T1000 (cell line): ENCODE measurements at regions not wholly inside any gene's neighbourhood (a gene's known extent, or its start where the extent isn't known, plus 50 kb on each side); places are given as distances from the start of the nearest gene placed in this dataset.

ENCODE experiments used
- DNase-seq: peaks from one replicate; lab custom pipeline; 2025; ENCODE audit warnings: mixed read lengths; lab: John Stamatoyannopoulos, UW

DNA sequence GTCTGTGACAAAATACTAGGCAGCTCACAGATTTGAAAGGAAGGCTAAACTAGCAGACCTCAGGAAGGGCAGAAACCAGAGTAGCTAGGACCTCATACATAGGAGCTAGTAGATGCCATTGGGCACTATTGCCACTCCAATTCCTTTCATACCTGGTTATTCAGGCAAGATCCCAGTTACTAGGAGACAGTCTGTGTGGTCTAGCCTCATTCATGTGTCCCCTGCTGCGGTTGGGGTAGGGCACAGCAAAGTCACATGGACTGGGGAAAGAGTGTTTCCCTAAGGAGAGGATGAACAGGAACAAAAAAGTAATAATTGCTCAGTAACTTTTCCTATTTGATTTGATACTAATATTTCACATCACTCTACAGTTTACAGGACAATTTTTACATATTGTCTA lies 204.6 kb upstream of the HEY2 start:
- DNase-seq = no peak

DNA sequence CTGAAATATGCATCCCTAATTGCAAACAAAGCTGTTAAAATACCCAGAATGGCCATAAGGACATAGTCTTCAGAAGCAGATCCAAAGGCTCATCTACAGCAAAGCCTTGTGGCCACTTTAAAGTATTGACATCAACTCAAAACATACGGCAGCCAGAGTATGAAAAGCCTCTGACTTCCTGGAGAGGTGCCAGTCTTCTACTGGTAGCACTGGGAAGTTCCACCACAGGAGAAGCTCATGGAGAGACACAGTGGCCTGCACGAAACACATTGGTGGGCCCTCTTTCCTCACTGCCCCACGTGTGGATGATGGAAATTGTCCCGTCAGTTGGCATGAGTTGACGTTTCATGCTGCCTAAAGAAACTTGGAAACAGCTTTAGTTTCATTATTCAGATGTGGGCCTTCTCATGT lies 202.6 kb upstream of the HEY2 start:
- no peak for DNase-seq

DNA sequence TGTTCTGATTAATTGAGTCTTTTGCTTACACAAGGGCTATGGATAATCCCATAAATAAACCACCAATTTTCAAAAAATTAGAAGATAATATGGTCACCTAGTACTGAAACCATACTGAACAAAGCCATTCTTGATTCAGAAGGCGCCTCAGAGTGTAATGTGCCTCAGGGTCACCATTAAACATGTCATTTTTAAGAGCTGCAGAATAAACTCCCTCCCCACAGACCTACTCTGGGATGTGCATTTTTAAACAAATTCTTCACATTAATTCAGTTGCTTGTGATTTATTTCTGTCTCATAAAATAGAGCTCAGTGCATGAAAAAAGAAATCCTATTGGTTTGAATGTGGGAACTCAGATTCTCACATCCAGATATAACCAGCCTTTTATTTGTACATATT lies 202.1 kb upstream of the HEY2 start:
- DNase-seq = no peak

DNA sequence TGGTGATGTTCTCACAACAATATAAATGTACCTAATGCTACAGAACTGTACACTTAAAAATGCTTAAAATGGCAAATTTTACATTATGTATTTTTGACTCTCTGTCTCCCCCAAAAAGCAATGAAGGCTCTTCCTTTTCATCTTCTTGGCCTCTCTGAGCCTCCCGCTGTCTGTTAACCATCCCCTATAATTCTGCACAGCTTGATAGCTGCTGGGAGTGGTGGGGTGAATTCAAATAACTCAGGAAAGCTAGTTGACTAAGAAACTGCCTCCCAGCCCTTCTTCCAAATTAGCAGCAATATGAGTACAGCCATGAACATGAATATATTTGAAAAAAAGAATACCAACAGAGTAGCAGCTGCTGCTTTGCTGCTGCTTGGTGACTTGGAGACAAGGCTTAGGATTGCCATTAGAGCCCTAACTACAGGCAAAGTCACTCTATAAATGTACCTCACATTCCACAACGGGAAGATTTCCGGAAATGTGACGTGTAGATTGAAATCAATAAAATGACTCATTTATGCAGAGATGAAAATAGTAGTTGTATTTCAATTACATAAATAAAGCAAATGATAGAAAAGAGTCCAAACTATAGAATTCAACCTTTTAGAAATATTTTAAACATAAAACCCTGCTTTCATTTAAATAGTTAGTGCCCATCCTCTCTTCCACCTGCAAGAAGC lies 200.1 kb upstream of the HEY2 start:
- no peak for DNase-seq

DNA sequence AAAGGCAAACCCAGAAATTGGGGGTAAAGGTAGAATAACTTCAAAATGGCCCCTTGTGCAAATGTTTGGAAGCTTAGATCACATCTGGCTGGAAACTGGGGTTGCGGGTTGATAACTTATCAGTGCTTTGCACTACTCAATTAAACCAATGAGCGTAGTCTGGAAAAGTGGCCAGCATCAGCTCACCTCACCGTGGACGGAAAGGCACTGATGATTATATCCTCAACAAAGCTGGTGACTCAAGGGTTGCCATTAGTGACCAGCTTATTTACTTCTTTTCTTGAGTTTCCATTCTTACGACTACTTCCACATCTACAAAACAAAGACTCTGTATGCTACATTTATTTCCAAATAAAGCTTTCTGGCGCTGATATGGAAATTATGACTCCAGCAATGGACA lies 198.5 kb upstream of the HEY2 start:
- no peak for DNase-seq

DNA sequence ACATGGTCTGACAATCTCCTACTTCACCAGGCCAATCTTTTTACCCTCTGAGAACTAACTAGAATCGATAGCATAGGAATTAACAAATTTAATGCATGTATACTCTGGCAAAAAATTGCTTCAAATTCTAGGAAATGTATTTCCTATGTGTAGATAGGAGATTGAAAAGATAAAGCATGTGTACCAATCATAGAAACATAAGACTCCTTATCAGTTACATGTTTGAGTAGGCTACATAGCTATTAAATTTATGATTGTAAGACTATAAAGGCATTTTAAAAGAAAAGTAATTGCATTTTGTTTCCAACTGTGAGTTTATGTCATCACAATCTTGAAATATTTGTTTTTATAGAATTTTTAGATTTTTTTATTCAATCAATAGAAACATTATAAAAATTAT lies 196.6 kb upstream of the HEY2 start:
- DNase-seq = no peak

DNA sequence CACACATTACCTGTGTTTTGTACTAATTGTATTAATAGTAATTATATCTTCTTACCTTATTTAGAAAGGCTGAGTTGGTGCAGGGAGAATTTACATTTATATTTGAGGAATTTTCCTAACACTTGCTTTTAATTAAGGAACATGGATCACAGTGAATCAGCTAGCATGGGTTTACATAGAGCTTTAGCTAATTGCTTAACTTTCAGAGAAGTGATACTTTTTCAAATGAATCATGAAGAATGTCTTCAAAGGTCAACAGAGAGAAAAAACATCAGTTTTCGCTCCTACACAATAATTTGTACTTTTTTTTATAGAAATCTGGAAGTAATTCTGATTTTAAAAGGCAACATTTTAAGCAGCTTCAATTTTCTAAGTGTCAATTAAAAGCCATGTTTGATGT lies 195.0 kb upstream of the HEY2 start:
- DNase-seq = no peak

DNA sequence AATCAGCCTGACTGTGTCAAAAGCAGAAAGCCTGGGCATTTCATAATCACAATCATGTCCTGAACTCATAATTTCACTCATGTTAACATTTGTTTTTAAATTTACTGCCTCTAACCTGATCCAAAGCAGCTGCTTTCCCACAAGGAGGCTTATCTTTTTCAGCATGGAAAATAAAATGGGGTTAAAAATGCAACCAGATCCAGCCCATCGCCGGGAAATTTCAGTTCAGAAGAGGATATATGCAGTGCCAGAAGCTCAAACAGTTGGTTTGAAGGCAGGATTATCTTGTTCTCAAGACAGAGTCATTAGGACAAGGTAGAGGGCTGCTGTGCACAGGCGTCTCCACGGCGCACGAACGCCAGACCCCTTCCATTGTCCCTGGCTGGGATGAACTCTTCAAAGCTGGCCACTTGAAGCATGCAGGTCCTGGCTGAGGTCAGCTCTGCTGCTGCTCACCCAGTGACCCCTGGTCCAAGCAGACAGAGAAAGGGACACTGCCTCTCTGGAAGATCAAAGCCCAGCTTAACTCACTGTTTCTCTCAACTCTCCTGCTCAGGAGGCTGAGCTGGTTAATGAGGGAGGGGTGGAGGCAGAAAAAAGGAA lies 191.1 kb upstream of the HEY2 start:
- DNase-seq = no peak

DNA sequence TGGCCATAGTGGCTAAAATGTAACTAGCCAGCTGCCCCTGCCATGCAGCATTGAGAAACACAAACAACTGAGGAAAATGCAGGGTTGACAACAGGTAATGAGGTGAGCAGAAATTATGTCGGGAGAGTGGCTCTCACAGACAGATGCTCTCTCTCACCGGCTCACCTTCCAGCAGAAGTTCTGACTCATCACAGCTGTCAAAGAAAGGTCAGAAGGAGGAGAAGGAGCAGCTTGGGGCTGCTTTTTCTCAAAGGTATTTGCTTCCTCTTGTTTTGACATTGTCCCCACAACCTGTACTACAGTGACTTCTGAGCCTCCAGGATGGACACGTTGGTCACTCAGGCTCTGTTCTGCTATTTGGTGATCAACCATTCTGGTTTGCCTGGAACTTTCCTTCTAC lies 190.5 kb upstream of the HEY2 start:
- DNase-seq = no peak

DNA sequence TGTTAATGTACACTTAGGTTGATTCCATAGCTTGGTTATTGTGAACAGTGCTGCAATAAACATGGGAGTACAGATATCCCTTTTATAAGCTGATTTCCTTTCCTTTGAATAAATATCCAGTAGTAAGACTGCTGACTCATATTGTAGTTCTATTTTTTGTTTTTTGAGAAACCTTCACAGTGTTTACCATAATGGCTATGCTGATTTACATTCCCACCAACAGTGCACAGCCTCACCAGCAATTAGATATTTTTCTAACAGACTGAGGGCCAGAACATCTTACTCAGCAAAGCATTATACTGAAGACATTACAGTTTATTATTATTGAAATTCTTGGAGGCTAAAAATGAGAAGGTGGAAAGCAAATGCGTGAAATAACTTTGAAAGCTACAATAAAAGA lies 187.3 kb upstream of the HEY2 start:
- no peak for DNase-seq

DNA sequence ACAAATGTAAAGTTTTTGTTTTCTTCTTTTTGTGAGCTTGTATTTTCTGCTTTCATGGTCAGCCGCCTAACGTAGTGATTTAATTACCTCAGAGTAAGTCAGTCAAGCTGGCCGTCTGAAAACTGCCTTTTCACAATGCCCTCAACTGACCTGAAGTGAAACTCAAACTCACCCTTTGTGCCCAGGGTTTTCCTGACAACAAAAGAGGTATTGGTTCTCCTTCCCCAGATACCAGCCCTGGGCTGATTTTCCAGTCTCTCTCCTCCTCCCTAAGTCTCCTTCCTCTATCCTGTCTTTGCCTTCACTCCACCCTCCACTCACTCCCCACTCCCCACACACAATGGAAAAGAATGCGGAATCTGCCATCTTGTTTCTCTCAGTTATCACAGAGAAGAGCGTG lies 184.5 kb upstream of the HEY2 start:
- no peak for DNase-seq

DNA sequence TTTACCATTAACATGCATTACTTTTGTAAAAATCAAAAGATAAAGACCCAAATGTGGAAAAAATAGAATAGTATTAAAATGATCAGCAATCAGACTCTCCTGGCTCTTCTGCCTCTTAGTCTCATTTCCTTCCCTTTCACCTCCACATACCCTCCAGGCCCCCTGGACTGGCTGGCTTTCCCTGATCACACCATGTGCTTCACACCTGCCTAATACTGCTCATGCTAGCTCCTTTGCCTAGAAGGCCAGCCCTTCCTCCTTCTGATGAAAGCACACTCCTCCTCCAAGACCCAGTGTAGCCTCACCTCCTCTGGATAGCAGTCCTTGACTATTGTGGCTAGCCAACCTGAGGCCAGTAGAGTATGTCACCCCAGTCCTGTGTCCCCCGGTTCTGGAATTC lies 182.0 kb upstream of the HEY2 start:
- DNase-seq = no peak

DNA sequence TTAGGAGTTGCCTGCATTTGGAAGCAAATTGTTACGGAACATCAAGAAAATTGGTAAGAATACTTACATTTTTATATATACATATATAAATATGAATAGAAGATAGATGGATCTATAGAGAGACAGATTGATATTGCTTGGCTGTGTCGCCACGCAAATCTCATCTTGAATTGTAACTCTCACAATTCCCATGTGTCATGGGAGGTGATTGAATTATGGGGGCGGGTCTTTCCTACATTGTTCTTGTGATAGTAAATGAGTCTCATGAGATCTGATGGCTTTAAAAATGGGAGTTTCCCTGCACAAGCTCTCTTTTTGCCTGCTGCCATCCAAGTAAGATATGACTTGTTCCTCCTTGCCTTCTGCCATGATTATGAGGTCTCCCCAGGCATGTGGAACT lies 180.8 kb upstream of the HEY2 start:
- DNase-seq = no peak

DNA sequence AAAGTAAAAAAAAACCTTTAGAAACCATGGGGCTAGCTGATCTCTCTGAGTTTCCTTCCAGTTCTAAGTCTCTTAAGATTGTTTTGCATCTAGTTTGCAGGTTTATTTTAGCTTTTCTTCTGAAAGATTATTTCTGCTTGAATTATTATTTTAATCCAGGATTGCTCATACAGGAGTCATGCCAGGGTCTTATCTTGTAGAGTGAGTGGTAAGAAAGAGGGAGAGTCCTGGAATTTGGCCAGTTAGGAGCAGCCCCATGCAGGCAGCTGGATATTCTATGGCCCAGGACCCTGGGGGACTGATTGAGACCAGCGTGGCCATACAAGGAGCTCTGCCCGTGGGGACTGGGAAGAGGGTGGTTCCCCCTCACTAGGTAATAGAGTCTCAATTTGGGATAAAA lies 178.9 kb upstream of the HEY2 start:
- no peak for DNase-seq

DNA sequence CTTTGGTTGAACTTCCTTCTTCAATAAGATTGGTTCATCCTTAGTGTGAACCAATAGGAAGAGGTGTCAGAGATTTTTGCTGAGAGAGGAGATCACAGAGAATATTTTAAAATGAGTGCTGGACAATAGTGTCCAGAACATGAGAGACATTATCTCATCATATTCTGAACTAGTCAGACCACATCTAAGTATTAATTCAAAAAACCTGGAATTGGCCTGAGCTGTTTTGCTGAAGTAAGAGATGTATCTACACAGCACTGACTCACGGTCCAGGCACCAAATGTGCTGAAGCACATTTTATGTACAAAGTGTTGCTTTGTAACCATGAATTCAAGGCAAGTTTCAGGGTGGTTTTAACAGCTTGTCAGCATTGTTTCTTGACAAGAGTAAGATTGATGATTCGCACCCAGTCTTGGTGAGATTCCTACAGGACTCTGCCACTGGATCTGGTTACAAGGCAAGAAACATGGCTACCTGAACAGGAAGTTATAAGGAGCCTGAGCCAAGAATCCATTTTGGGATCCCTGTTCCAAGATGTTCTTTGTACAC lies 178.2 kb upstream of the HEY2 start:
- DNase-seq = no peak

DNA sequence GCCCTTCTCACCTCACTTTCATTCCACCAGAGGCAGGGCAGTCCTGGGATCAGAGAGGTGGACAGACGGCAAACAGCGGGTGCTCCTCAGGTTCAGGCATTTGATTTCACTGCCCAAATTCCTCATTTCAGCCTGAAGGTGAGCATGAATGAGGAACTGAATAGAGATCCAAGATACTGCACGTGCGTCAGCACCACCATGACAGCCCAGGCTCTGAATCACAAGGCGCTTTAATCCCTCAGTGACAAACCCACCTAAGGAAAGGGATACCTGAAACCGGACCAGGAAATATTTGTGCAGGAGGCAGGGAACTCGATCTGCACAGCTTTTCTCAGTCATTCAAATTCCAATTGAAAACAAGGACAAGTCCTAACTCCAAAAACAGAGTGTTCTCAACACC lies 174.8 kb upstream of the HEY2 start:
- DNase-seq = no peak

DNA sequence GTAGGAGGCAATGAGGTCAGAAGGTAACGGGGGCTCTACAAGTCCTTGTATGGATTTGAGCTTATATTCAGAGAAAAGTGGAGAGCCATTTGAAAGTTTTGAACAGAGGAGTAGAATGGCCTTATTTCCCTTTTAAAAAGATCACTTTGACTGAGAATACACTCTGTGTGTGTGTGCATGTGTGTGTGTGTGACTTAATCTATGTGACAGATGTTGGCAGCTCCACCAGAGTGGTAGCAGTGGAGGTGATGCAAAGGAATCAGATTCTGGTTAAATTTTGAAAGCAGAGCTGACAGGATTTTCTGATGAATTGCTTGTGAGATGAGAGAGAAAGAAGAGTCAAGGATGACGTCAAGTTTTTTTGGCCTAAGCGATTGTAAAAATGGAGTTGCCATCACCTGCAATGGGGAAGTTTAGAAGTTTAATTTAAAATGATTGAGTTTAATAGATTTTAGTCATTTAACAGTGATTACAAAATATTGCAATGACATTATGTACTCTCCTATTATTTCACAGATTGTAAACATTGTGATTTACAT lies 172.2 kb upstream of the HEY2 start:
- DNase-seq = no peak

DNA sequence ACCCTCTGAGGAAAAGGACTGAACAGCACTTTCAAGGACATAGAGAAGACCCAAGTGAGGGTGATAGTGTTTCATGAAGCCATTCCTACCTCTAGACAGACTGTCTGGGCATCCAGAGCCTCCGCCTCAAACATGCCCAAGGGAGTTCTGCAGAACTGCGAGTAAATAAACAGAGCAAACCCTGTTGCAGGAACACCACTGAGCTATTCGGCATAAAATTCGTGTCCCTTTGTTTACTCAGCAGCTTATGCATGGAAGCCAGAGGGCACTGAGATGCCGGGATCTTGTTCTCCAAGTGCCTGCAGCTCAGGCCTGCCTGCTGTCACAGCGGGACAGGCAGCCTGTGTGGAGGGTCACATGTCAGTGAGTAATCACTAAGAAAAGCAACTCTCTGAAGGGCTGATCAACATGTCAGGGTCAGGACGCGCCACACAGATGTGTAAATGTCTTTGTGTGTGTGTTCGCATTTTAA lies 164.9 kb upstream of the HEY2 start:
- DNase-seq = peak; percentile 49

DNA sequence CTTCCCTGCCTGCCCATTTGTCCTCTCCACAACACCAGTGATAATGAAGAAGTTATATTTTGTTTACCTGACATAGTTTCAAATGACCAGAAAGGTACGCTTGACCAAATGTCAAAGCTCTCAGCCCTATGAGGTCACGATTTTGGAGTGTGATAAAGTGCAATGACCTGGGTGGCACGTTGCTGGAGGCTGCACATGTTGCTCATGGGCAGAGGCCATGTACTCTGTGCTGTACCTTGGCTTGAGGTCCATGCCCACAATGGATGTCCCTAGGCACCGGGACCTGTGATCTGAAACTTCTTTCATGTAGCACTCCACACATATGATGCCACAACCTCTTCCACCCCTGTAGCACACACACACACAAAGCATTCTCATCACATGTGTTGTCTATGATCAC lies 164.0 kb upstream of the HEY2 start:
- DNase-seq = no peak

DNA sequence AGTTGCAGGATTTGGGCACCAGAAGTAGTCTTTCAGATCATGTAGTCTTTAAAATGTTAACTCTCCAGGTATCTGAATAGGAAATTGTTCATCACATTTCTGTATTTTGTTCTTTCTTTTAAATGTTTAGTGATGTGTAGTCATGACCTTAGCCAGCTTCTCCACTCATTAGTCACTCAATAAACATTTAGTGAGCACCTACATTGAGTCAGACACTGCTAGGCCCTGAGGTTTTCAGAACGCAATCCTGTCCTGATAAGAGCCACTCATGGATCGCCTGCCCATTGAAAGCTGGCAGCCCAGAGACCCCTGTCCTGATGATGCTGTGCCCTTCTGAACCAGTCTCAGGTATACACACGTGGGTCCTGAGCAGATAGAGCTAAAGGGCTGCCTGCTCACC lies 163.4 kb upstream of the HEY2 start:
- no peak for DNase-seq

DNA sequence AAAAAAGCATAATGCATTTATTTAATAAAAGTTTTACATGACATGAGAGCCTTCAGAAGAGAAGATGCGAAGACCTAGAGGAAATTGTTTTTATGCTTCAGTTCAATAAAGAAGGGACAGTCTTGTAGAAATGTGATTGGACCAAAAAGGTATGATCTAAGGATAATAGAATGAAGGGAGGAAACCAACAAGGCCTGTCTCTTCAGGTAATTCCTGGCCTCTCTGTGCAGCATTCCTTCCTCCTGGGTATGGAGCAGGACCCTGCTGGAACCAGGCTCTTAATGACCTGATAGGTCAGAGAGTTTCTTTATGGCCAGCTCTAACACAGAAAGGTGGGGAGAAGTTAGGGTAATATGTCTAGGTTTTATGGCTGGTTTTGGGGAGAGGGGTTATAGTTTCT lies 162.8 kb upstream of the HEY2 start:
- no peak for DNase-seq

DNA sequence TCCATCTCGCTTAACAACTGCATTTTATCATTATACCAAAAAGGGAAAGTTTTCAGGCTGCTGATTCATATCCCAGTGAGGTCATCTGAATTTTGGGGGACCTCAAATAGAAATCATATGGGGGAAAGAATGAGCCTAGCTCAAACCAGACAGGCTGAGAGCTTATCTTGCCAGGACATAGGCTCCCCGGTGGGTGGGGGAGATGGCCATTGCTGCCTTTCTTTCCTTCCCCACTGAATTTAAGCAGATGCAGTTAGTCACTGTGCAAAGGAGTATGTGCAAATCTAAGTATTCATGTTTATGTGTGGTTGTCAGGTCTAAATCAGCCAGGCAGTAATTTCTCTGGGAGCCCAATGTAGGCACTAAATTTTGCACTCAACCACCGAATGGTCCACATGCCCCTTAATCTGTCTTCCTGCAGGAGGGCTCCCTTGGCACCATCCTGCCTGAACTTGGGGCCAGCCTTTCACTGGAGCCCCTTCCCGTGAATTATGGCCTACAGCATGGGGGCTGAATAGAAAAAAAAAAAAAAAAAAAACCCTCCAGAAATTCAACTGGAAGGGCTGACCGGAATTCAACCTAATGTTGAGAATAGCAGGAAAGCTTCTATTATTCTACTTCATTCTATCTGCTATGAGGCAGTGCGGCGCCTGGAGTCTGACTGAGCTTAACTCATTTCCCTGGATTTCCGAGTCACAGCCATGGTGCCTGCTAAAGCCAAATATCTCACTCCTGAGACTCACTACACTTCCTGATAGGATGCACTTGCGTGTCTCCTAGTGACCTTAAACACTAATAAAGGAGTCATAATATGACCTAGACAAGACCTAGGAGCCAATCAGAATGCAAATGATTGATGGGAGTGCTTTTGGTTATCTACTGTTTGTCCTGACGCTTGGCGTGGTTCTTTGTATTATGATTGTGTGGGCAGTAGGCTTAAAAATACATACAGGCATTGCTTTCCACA lies 161.5 kb upstream of the HEY2 start:
- no peak for DNase-seq
